ENCODE measurements at regions not wholly inside any gene's neighbourhood (a gene's known extent, or its start where the extent isn't known, plus 50 kb on each side); places are given as distances from the start of the nearest gene placed in this dataset.
"Not testable (repeated sequence)": the region's sequence is repeated elsewhere in the genome, so short reads cannot be mapped to it uniquely, and the experiment has no call there.

GRCh38 chr11:97028836-97029406 lies 639.1 kb downstream of the JRKL start:
- Histone ChIP-seq H3K4me1 (no peaks in the 10 kb centered on the region), H3K36me3 (no peaks in the 10 kb centered on the region), H3K4me3 (no peak overlapping the region), H3K27ac (no peak overlapping the region), H3K27me3 (no peaks in the 10 kb centered on the region), H3K9me3 (no peaks in the 10 kb centered on the region)
- intact Hi-C loops (cut with DNase I; ENCODE audit: low total_unique reads), result no loop called here
- DNase-seq, result no peak
- no peak for TF ChIP-seq CTCF (IDR thresholded peaks at IDR 0.05)

- intact Hi-C loops (cut with DNase I; ENCODE audit: low total_unique reads), result no loop called here
- Histone ChIP-seq H3K9me3 (no peaks in the 10 kb centered on the region), H3K27ac (no peak overlapping the region), H3K36me3 (no peaks in the 10 kb centered on the region), H3K4me1 (no peaks in the 10 kb centered on the region), H3K27me3 (no peaks in the 10 kb centered on the region), H3K4me3 (no peak overlapping the region)
- TF ChIP-seq CTCF (IDR thresholded peaks at IDR 0.05), result no peak
- no peak for DNase-seq
Observed at GRCh38 chr11:97033178-97033577, 643.4 kb downstream of the JRKL start.

- no peak for TF ChIP-seq CTCF (IDR thresholded peaks at IDR 0.05)
Observed at GRCh38 chr11:97048481-97048880, 658.7 kb downstream of the JRKL start.

GRCh38 chr11:97060184-97060583 lies 670.4 kb downstream of the JRKL start:
- H3K36me3 ChIP-seq, result no peaks in the 10 kb centered on the region
- no peak overlapping the region for H3K27ac ChIP-seq
- no peaks in the 10 kb centered on the region for H3K4me1 ChIP-seq
- H3K27me3 ChIP-seq, result no peaks in the 10 kb centered on the region
- no peak overlapping the region for H3K4me3 ChIP-seq
- TF ChIP-seq CTCF (IDR thresholded peaks at IDR 0.05), result no peak
- peaks cover 0 to 14% (median 7%) of the 10 kb centered on the region in 3 donors for H3K9me3 ChIP-seq
- DNase-seq, result no peak
- intact Hi-C loops (cut with DNase I; ENCODE audit: low total_unique reads), result no loop called here

More at GRCh38 chr11:97048481-97048880, 658.7 kb downstream of the JRKL start:
- Histone ChIP-seq H3K27ac (no peak overlapping the region), H3K4me3 (no peak overlapping the region), H3K4me1 (no peaks in the 10 kb centered on the region), H3K36me3 (no peaks in the 10 kb centered on the region), H3K9me3 (no peaks in the 10 kb centered on the region), H3K27me3 (no peaks in the 10 kb centered on the region)
- no peak for DNase-seq
- intact Hi-C loops (cut with DNase I; ENCODE audit: low total_unique reads), result no loop called here

- Histone ChIP-seq H3K4me3 (no peak overlapping the region), H3K27me3 (no peaks in the 10 kb centered on the region), H3K4me1 (no peaks in the 10 kb centered on the region), H3K36me3 (no peaks in the 10 kb centered on the region), H3K27ac (no peak overlapping the region), H3K9me3 (peaks cover 0 to 24% (median 16%) of the 10 kb centered on the region in 3 donors)
- no peak for TF ChIP-seq CTCF (IDR thresholded peaks at IDR 0.05)
- intact Hi-C loops (cut with DNase I; ENCODE audit: low total_unique reads), result no loop called here
- DNase-seq, result no peak
Observed at GRCh38 chr11:97069160-97069559, 679.3 kb downstream of the JRKL start.

- intact Hi-C loops (cut with DNase I; ENCODE audit: low total_unique reads), result no loop called here
- Histone ChIP-seq H3K36me3 (no peaks in the 10 kb centered on the region), H3K27me3 (no peaks in the 10 kb centered on the region), H3K4me3 (no peak overlapping the region), H3K9me3 (peaks cover 0 to 28% (median 16%) of the 10 kb centered on the region in 3 donors), H3K4me1 (no peaks in the 10 kb centered on the region), H3K27ac (no peak overlapping the region)
- DNase-seq, result no peak
- no peak for TF ChIP-seq CTCF (IDR thresholded peaks at IDR 0.05)
Observed at GRCh38 chr11:97072420-97072819, 682.6 kb downstream of the JRKL start.

GRCh38 chr11:97076666-97077065 lies 686.9 kb downstream of the JRKL start:
- H3K27ac ChIP-seq; H3K36me3 ChIP-seq; H3K4me1 ChIP-seq; H3K4me3 ChIP-seq; DNase-seq; H3K27me3 ChIP-seq; intact Hi-C loops (cut with DNase I; ENCODE audit: low total_unique reads): not testable (repeated sequence)
- peaks cover 0 to 27% (median 16%) of the 10 kb centered on the region in 3 donors for H3K9me3 ChIP-seq

Data from tibial artery (tissue), 4 donors.